ENCODE measurements at regions not wholly inside any gene's neighbourhood (a gene's known extent, or its start where the extent isn't known, plus 50 kb on each side); places are given as distances from the start of the nearest gene placed in this dataset.

DNA sequence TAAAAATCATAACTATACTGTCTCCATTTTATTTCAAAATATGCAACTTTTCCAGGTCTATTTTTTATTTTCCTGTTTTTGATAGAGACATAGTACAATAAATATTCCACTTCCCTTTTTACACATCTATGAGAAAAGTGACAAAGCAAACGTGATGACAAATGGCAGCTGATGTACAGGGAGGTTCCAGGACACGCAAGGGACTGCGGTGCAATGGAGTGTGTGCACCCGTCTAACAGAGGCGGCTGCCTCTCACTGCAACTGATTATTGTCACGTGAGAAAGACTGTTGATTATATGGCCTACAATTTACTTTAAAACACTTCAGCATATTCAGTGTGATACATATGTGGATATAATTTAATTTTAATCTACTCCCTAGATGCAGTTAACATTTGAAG is 142.6 kb downstream of the LRRC30 start:
- Histone ChIP-seq H3K4me1 (ENCODE audit: control insufficient read depth, insufficient read depth, low read length) (no peaks in the 10 kb centered on the region), H3K27ac (ENCODE audit: extremely low read depth, low read depth, low read length) (no peak overlapping the region), H3K36me3 (ENCODE audit: control insufficient read depth in 2 of 2, insufficient read depth in 1 of 2, low read length in 2 of 2) (no peaks in the 10 kb centered on the region), H3K9me3 (ENCODE audit: control insufficient read depth, insufficient read depth, low read depth, low read length) (no peaks in the 10 kb centered on the region), H3K4me3 (ENCODE audit: low read depth, low read length) (no peak overlapping the region)
- ChIA-PET CTCF (no interaction called here), POLR2A (no interaction called here)
- TF ChIP-seq KLF8 (tag by site-specific recombination; IDR thresholded peaks at IDR 0.05) (no peak), HOXD13 (CRISPR knock-in tag; IDR thresholded peaks at IDR 0.05; ENCODE audit: borderline replicate concordance) (no peak), ZFP3 (tag by site-specific recombination; IDR thresholded peaks at IDR 0.05; ENCODE audit: low read depth) (no peak), ZNF571 (tag by site-specific recombination; IDR thresholded peaks at IDR 0.05) (no peak), KLF10 (tag by site-specific recombination; IDR thresholded peaks at IDR 0.05) (no peak), ZNF146 (tag by site-specific recombination; IDR thresholded peaks at IDR 0.05) (no peak), ZNF324 (tag by site-specific recombination; IDR thresholded peaks at IDR 0.05) (no peak), ZNF623 (tag by site-specific recombination; IDR thresholded peaks at IDR 0.05) (no peak), GFI1B (tag by site-specific recombination; IDR thresholded peaks at IDR 0.05) (no peak), ZNF660 (tag by site-specific recombination; IDR thresholded peaks at IDR 0.05) (no peak), ZNF585B (tag by site-specific recombination; IDR thresholded peaks at IDR 0.05) (no peak), ZNF747 (tag by site-specific recombination; IDR thresholded peaks at IDR 0.05) (no peak), ZNF10 (tag by site-specific recombination; IDR thresholded peaks at IDR 0.05) (no peak), SP7 (tag by site-specific recombination; IDR thresholded peaks at IDR 0.05) (no peak)
- TF ChIP-seq, protein P1, sequence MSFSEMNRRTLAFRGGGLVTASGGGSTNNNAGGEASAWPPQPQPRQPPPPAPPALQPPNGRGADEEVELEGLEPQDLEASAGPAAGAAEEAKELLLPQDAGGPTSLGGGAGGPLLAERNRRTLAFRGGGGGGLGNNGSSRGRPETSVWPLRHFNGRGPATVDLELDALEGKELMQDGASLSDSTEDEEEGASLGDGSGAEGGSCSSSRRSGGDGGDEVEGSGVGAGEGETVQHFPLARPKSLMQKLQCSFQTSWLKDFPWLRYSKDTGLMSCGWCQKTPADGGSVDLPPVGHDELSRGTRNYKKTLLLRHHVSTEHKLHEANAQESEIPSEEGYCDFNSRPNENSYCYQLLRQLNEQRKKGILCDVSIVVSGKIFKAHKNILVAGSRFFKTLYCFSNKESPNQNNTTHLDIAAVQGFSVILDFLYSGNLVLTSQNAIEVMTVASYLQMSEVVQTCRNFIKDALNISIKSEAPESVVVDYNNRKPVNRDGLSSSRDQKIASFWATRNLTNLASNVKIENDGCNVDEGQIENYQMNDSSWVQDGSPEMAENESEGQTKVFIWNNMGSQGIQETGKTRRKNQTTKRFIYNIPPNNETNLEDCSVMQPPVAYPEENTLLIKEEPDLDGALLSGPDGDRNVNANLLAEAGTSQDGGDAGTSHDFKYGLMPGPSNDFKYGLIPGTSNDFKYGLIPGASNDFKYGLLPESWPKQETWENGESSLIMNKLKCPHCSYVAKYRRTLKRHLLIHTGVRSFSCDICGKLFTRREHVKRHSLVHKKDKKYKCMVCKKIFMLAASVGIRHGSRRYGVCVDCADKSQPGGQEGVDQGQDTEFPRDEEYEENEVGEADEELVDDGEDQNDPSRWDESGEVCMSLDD (tag by site-specific recombination; IDR thresholded peaks at IDR 0.05) = no peak
- TF ChIP-seq, protein P2, sequence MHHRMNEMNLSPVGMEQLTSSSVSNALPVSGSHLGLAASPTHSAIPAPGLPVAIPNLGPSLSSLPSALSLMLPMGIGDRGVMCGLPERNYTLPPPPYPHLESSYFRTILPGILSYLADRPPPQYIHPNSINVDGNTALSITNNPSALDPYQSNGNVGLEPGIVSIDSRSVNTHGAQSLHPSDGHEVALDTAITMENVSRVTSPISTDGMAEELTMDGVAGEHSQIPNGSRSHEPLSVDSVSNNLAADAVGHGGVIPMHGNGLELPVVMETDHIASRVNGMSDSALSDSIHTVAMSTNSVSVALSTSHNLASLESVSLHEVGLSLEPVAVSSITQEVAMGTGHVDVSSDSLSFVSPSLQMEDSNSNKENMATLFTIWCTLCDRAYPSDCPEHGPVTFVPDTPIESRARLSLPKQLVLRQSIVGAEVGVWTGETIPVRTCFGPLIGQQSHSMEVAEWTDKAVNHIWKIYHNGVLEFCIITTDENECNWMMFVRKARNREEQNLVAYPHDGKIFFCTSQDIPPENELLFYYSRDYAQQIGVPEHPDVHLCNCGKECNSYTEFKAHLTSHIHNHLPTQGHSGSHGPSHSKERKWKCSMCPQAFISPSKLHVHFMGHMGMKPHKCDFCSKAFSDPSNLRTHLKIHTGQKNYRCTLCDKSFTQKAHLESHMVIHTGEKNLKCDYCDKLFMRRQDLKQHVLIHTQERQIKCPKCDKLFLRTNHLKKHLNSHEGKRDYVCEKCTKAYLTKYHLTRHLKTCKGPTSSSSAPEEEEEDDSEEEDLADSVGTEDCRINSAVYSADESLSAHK (tag by site-specific recombination; IDR thresholded peaks at IDR 0.05) = no peak
- TF ChIP-seq, protein P3, sequence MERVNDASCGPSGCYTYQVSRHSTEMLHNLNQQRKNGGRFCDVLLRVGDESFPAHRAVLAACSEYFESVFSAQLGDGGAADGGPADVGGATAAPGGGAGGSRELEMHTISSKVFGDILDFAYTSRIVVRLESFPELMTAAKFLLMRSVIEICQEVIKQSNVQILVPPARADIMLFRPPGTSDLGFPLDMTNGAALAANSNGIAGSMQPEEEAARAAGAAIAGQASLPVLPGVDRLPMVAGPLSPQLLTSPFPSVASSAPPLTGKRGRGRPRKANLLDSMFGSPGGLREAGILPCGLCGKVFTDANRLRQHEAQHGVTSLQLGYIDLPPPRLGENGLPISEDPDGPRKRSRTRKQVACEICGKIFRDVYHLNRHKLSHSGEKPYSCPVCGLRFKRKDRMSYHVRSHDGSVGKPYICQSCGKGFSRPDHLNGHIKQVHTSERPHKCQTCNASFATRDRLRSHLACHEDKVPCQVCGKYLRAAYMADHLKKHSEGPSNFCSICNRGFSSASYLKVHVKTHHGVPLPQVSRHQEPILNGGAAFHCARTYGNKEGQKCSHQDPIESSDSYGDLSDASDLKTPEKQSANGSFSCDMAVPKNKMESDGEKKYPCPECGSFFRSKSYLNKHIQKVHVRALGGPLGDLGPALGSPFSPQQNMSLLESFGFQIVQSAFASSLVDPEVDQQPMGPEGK (tag by site-specific recombination; IDR thresholded peaks at IDR 0.05) = no peak
- TF ChIP-seq, protein P4, sequence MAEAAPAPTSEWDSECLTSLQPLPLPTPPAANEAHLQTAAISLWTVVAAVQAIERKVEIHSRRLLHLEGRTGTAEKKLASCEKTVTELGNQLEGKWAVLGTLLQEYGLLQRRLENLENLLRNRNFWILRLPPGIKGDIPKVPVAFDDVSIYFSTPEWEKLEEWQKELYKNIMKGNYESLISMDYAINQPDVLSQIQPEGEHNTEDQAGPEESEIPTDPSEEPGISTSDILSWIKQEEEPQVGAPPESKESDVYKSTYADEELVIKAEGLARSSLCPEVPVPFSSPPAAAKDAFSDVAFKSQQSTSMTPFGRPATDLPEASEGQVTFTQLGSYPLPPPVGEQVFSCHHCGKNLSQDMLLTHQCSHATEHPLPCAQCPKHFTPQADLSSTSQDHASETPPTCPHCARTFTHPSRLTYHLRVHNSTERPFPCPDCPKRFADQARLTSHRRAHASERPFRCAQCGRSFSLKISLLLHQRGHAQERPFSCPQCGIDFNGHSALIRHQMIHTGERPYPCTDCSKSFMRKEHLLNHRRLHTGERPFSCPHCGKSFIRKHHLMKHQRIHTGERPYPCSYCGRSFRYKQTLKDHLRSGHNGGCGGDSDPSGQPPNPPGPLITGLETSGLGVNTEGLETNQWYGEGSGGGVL (tag by site-specific recombination; IDR thresholded peaks at IDR 0.05) = no peak
- TF ChIP-seq, protein P5, sequence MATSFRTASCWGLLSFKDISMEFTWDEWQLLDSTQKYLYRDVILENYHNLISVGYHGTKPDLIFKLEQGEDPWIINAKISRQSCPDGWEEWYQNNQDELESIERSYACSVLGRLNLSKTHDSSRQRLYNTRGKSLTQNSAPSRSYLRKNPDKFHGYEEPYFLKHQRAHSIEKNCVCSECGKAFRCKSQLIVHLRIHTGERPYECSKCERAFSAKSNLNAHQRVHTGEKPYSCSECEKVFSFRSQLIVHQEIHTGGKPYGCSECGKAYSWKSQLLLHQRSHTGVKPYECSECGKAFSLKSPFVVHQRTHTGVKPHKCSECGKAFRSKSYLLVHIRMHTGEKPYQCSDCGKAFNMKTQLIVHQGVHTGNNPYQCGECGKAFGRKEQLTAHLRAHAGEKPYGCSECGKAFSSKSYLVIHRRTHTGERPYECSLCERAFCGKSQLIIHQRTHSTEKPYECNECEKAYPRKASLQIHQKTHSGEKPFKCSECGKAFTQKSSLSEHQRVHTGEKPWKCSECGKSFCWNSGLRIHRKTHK (tag by site-specific recombination; IDR thresholded peaks at IDR 0.05) = no peak
- TF ChIP-seq, protein P6, sequence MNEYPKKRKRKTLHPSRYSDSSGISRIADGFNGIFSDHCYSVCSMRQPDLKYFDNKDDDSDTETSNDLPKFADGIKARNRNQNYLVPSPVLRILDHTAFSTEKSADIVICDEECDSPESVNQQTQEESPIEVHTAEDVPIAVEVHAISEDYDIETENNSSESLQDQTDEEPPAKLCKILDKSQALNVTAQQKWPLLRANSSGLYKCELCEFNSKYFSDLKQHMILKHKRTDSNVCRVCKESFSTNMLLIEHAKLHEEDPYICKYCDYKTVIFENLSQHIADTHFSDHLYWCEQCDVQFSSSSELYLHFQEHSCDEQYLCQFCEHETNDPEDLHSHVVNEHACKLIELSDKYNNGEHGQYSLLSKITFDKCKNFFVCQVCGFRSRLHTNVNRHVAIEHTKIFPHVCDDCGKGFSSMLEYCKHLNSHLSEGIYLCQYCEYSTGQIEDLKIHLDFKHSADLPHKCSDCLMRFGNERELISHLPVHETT (tag by site-specific recombination; IDR thresholded peaks at IDR 0.05) = no peak

Data from HEK293 (cell line).